ENCODE measurements at regions not wholly inside any gene's neighbourhood (a gene's known extent, or its start where the extent isn't known, plus 50 kb on each side); places are given as distances from the start of the nearest gene placed in this dataset.

GRCh38 chr6:140064366-140064765, 689.9 kb upstream of the CITED2 start:
- DNase-seq: no peak

DNA sequence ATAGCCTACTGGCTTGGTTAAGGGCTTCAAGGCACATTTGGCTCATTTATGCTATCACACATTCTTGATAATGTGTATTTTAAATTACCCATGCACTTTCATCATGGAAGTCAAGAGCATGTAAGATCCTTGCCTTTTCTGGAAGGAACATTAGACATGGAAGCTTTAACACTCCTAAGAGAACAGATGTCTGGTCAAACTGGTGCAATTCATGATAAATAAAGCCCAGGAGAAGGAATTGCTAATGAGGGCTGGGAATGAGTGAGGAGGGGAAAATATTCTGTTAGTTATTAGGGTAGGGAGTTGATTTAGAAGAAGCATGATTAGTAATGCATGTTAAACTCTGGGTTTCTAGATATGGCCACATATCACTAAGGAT, 688.6 kb upstream of the CITED2 start:
- DNase-seq: no peak

DNA sequence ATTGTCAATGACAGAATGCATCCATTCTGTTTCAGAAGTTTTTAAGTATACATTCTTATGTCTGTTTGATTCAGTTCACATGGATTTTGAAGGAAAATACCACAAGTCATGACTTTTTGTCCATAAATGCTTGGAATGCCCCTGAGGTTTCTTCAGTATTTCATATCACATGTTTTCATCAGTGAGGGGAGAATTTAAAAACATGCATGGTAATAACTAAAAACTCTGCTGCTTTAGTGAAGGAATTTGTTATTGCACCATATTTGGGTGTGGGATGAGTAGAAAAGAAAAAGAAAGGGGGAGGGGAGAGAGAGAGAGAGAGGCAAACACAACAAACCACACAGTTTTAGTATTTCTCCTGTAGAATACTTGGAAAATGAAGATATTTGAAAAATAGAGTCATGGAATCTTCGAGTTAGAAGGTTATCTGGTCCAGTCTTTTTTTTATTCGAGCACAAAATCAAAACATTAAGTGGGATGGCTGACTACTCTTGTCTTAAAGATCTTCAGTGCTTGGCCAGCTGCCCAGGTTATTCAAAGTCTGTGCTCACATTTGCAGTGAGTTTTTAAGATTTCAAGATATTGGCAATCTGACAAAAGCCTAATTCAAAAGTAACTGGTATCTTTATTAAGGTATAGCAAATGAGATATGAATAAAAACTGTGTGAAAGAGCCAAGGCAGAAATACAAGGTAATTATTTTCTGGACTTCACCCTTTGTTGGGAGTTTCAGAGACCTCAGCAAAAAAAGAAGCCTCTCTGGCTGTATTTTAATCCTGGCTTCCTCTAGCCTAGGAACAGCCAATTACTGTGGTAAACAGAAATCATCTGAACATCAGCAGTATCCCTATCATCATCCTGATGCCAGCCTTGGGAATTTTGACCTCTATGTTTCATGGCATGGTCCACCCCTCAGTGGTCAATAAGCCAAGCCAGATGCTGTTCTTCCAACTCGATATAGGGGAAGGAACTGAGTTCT, 687.9 kb upstream of the CITED2 start:
- DNase-seq: peak; percentile 28

DNA sequence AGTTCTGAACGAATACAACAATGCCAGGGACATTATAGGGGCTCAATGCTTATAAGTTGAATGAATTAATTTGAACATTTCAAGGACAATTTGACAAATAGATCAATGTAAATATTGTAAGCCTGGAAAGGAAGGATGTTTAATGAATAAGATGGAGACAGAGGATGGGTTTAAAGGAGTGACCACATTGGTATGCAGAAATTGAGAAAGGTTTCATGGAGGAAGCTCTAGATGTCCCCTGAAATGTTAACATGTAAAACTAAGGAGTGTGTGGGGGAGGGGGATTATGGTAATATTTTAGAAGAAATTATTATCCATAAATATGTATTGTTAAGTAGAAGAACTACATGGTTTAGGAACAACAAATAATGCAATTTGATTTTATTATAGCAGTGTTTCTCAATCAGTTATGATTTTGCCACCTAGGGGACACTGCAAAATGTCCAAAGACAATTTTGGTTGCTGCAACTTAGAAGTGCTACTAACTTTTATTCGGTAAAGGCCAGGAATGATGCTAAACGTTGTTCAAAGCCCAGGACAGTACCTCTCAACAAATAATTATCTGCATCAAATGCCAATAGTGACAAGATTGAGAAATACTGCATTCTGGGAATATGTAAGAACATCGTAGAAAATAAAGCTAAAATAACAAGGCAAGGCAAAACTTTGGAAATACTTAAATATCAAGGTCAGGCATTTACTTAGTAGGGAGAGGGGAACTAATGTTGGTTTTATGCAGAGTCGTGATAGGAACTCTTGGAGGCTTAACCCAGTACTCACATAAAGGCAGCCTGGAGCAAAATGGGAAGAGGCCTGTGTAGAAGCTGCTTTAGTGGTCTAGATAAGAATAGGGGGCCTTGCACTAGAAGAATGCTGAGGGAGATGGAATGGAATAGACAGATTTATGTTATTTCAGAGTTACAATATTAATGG, 686.9 kb upstream of the CITED2 start:
- DNase-seq: no peak

- no peak for DNase-seq
Observed at GRCh38 chr6:140059947-140060346, 685.5 kb upstream of the CITED2 start.

DNA sequence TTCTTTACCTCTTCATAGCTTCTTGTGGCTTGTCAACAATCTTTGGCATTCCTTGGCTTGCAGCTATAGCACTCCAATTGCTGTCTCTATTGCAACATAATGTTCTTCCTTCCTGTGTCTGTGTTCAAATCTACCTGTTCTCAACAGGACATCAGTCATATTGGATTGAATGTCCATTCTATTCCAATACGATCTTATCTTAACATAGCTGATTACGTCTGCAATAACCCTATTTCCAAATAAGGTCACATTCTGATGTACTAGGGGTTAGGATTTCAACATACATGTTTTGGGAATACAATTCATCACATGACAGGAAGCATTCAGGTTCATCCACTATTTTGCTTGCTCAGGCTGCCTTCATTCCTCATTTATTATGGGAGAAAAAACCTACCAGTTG, 684.4 kb upstream of the CITED2 start:
- no peak for DNase-seq

- DNase-seq: no peak
Observed at GRCh38 chr6:140052736-140053729, 678.6 kb upstream of the CITED2 start.

- DNase-seq: peak; percentile 80
Observed at GRCh38 chr6:140051521-140052512, 677.4 kb upstream of the CITED2 start.

- DNase-seq: no peak
Observed at GRCh38 chr6:140050101-140050995, 675.9 kb upstream of the CITED2 start.

GRCh38 chr6:140049251-140049650, 674.8 kb upstream of the CITED2 start:
- DNase-seq: no peak

- no peak for DNase-seq
Observed at GRCh38 chr6:140048202-140048790, 673.8 kb upstream of the CITED2 start.

DNA sequence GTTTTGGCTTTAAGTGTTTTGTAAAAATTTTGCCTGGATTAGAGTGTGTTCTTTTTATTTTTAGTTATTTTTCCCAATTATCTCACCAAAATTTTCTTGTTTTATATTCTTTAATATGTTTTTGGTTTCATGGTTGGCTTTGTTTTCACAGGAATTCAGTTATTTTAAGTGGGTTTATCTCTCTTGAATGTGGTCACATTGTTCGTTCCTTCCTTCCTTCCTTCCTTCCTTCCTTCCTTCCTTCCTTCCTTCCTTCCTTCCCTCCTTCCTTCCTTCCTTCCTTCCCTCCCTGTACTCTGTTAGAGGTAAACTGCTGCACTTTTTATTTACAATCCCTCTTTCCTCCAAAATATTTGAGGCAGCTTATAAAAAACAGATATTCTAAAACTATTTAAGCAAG, 672.9 kb upstream of the CITED2 start:
- DNase-seq: no peak

DNA sequence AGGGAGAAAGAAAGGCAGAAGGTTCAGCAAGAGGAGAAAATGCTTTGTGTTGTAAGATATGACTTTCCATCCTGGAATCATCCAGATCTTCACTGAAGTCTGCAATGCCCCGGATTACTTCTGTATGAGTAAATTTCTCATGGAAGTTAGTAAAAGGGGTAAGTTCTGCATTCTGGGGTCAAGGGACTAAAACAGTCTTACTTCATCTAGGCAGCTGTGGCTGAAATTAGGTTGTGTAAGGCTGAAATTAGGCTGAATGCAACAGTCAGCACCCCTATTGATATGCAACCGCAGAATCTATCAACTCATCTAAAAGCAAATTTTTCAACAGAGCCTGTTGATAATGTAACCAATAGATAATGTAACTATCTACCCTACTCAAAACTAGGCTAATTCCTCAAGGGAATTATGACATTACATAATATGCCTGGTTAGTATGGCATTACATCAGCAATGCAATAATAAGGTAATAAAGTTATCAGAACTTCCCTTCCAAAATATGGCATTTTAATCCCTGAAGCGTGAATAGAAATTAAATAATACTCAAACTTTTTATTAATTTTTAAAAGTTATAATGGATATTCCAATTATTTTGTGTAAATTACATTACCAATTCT, 671.7 kb upstream of the CITED2 start:
- no peak for DNase-seq

GRCh38 chr6:140045116-140045515, 670.7 kb upstream of the CITED2 start:
- DNase-seq: no peak

- no peak for DNase-seq
Observed at GRCh38 chr6:140044626-140045025, 670.2 kb upstream of the CITED2 start.

DNA sequence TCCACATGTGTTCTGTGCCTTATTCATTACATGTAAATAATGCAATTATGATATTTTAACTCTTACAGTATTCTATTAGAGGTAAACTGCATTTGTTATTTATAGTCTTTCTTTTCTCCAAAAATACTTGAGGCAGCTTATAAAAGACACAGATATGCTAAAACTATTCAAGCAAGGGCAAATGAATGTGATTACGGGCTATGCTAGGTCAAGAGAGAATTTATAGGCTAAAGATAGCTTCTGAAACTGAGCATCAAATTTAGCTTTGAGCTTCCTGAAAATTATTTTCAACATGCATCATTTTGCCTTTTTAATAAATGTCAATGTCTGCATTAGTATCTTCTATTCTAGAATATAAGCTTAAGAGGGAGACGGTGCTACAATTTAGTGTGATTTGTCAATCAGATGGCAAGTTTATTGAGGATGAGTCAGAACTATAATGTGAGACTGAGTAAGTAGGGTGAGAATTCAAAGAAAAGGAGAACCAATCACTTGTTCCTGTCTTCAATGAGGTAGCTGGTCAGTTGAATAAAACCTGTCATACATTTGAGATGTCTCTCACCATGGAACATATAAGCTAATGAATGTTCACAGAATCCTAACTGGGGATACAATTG, 669.4 kb upstream of the CITED2 start:
- DNase-seq: no peak

DNA sequence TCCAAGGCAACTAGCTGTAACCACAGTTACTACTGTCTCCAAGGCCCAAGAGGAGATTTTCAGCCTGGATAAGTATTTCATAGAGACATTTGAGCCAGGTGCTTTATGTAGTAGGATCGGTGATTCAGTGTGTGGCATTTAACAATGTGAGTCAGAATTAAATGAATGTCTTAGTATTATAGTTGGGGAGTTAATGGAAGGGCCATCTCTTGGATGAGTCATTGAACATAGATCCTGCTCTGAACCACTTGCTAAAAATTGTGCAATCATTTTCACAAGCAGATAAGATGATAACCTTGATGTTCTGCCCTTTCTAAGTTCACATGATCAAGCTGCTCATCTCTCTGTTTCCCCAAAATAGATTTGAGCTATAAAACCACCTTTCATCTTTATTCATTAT, 668.9 kb upstream of the CITED2 start:
- DNase-seq: no peak

- no peak for DNase-seq
Observed at GRCh38 chr6:140041571-140042332, 667.3 kb upstream of the CITED2 start.

Data from NCI-H446 treated with DMSO at 0.1 percent for 48 hours (cell line).